SU-DHL-6 (cell line): ENCODE measurements at regions not wholly inside any gene's neighbourhood (a gene's known extent, or its start where the extent isn't known, plus 50 kb on each side); places are given as distances from the start of the nearest gene placed in this dataset.

ENCODE experiments used
- H2AFZ ChIP-seq: fragments of 200-600 bp; sonication (generic); 2 replicates; pipeline ENCODE4 v1.6.1; 2014; ENCODE audit warnings: low read depth, mild to moderate bottlenecking, moderate library complexity, mixed read lengths, antibody characterized with exemption, low read length; ENCODE audit not compliant: severe bottlenecking
- H3F3A ChIP-seq: fragments of 200-600 bp; shearing (Covaris generic); 2 replicates; pipeline ENCODE4 v1.6.0; 2016; ENCODE audit warnings: antibody characterized with exemption, mild to moderate bottlenecking; ENCODE audit not compliant: insufficient read depth
- H3K27ac ChIP-seq: fragments of 200-600 bp; sonication (generic); 2 replicates; pipeline ENCODE4 v1.5.1; 2016; ENCODE audit warnings: low read depth, mild to moderate bottlenecking, low read length, moderate library complexity, mixed read lengths
- H3K27me3 ChIP-seq: fragments of 200-600 bp; sonication (generic), shearing (Covaris generic); 2 replicates; pipeline ENCODE4 v1.6.0; 2014; ENCODE audit warnings: mild to moderate bottlenecking, low read length
- H3K36me3 ChIP-seq: fragments of 200-600 bp; sonication (generic); 2 replicates; pipeline ENCODE4 v1.6.1; 2014; ENCODE audit warnings: mild to moderate bottlenecking, low read length, mixed read lengths
- H3K4me2 ChIP-seq: fragments of 300-600, 200-600 bp; shearing (Covaris generic), sonication (generic); 2 replicates; pipeline ENCODE4 v1.6.0; 2014; ENCODE audit warnings: low read length, low read depth, mild to moderate bottlenecking; ENCODE audit not compliant: poor library complexity, severe bottlenecking
- H3K4me3 ChIP-seq: fragments of 200-600 bp; sonication (generic); 2 replicates; pipeline ENCODE4 v1.5.1; 2014; ENCODE audit warnings: antibody characterized with exemption, low read length, mild to moderate bottlenecking, mixed read lengths; ENCODE audit not compliant: insufficient read depth, poor library complexity, severe bottlenecking
- H3K79me2 ChIP-seq: fragments of 200-600 bp; sonication (generic); 2 replicates; pipeline ENCODE4 v1.6.1; 2014; ENCODE audit warnings: mild to moderate bottlenecking, low read length, moderate library complexity; ENCODE audit not compliant: insufficient read depth
- H3K9ac ChIP-seq: fragments of 200-600 bp; sonication (generic); 2 replicates; pipeline ENCODE4 v1.7.0; 2014; ENCODE audit warnings: mild to moderate bottlenecking, low read length
- H3K9me2 ChIP-seq: fragments of 200-600 bp; sonication (generic); replicated peaks from 2 replicates; pipeline ENCODE4 v1.6.1; 2014; ENCODE audit warnings: low read length; ENCODE audit not compliant: insufficient read depth
- H3K9me3 ChIP-seq: fragments of 200-600 bp; sonication (generic); 2 replicates; pipeline ENCODE4 v1.6.1; 2014; ENCODE audit warnings: low read length, mixed read lengths; ENCODE audit not compliant: insufficient read depth
- H4K20me1 ChIP-seq: fragments of 200-600 bp; sonication (generic); 2 replicates; pipeline ENCODE4 v1.6.1; 2014; ENCODE audit warnings: low read depth, mild to moderate bottlenecking, antibody characterized with exemption, low read length, moderate library complexity, mixed read lengths
- CTCF ChIP-seq: fragments of 200-600 bp; sonication (generic); IDR thresholded peaks from one replicate; pipeline ENCODE4 v1.5.1; 2017; ENCODE audit warnings: antibody characterized with exemption, mild to moderate bottlenecking, low read length, moderate library complexity; ENCODE audit not compliant: insufficient read depth, poor library complexity, severe bottlenecking
- EZH2phosphoT487 ChIP-seq: fragments of 200-600 bp; sonication (generic), shearing (Covaris generic); conservative IDR thresholded peaks from 2 replicates; pipeline ENCODE4 v1.6.1; 2018; ENCODE audit warnings: mild to moderate bottlenecking, antibody characterized with exemption, low read length, moderate library complexity, mixed read lengths

- no peak overlapping the region for H3K4me2 ChIP-seq
- H3K9me3 ChIP-seq = no peaks in the 10 kb centered on the region
- no peak overlapping the region for H2AFZ ChIP-seq
- H4K20me1 ChIP-seq = no peaks in the 10 kb centered on the region
- H3K79me2 ChIP-seq = no peaks in the 10 kb centered on the region
- H3K27me3 ChIP-seq = no peaks in the 10 kb centered on the region
- TF ChIP-seq EZH2phosphoT487 (no peak), CTCF (no peak)
- H3K9ac ChIP-seq = no peak overlapping the region
- no peaks in the 10 kb centered on the region for H3K9me2 ChIP-seq
- no peaks in the 10 kb centered on the region for H3F3A ChIP-seq
- no peaks in the 10 kb centered on the region for H3K36me3 ChIP-seq
- H3K4me3 ChIP-seq = no peak overlapping the region
- H3K27ac ChIP-seq = no peak overlapping the region
Measured at GRCh38 chr17:12536472-12536871, 129.2 kb upstream of the MYOCD start.

GRCh38 chr17:12537436-12537835 lies 128.3 kb upstream of the MYOCD start:
- Histone ChIP-seq H3K4me3 (no peak overlapping the region), H3K9ac (no peak overlapping the region), H3K9me3 (no peaks in the 10 kb centered on the region), H3K9me2 (no peaks in the 10 kb centered on the region), H3K27me3 (no peaks in the 10 kb centered on the region), H3K27ac (no peak overlapping the region), H4K20me1 (no peaks in the 10 kb centered on the region), H2AFZ (no peak overlapping the region), H3F3A (no peaks in the 10 kb centered on the region), H3K4me2 (no peak overlapping the region), H3K36me3 (no peaks in the 10 kb centered on the region), H3K79me2 (no peaks in the 10 kb centered on the region)
- TF ChIP-seq EZH2phosphoT487 = no peak
- TF ChIP-seq CTCF = no peak

- Histone ChIP-seq H2AFZ (no peak overlapping the region), H3K9me2 (no peaks in the 10 kb centered on the region), H4K20me1 (no peaks in the 10 kb centered on the region), H3K4me3 (no peak overlapping the region), H3K27me3 (no peaks in the 10 kb centered on the region), H3K79me2 (no peaks in the 10 kb centered on the region), H3K36me3 (no peaks in the 10 kb centered on the region), H3K9me3 (no peaks in the 10 kb centered on the region), H3K4me2 (no peak overlapping the region), H3F3A (no peaks in the 10 kb centered on the region), H3K27ac (no peak overlapping the region), H3K9ac (no peak overlapping the region)
- no peak for TF ChIP-seq CTCF
- no peak for TF ChIP-seq EZH2phosphoT487
Measured at GRCh38 chr17:12538003-12538402, 127.7 kb upstream of the MYOCD start.
